OCI-LY7 (cell line): ENCODE measurements at regions not wholly inside any gene's neighbourhood (a gene's known extent, or its start where the extent isn't known, plus 50 kb on each side); places are given as distances from the start of the nearest gene placed in this dataset.

Source experiments
- BruUV-seq: library from RNA; stranded (reverse); fragments of 400-500 nt; replicated peaks from 2 replicates; lab custom pipeline; 2021; lab: Mats Ljungman, UMichigan
- CTCF ChIA-PET: fragments of 300-600 bp; sonication (Branson Sonifier 250); formaldehyde crosslinking; loops from one replicate; lab custom pipeline; 2022; ENCODE audit warnings: antibody characterized with exemption; ENCODE audit not compliant: unreplicated experiment; lab: Charles Lee
- POLR2A ChIA-PET: fragments of 300-600 bp; sonication (Branson Sonifier 250); formaldehyde crosslinking; loops from one replicate; lab custom pipeline; 2022; ENCODE audit warnings: antibody characterized with exemption; lab: Charles Lee
- DNase-seq: peaks from one replicate; pipeline ENCODE4 v3.0.0-alpha.2; 2015; ENCODE audit warnings: low spot score
- H2AFZ ChIP-seq: fragments of 200-600 bp; sonication (generic), shearing (Covaris generic); 2 replicates; pipeline ENCODE4 v1.6.1; 2014; ENCODE audit warnings: mild to moderate bottlenecking, antibody characterized with exemption, low read length, moderate library complexity
- H3K27ac ChIP-seq: fragments of 200-600 bp; sonication (generic); 2 replicates; pipeline ENCODE4 v1.5.1; 2014; ENCODE audit warnings: mixed run types, low read depth, mild to moderate bottlenecking, moderate library complexity, low read length, inconsistent platforms; ENCODE audit not compliant: poor library complexity, severe bottlenecking
- H3K36me3 ChIP-seq: fragments of 200-600 bp; sonication (generic); 2 replicates; pipeline ENCODE4 v1.6.1; 2014; ENCODE audit warnings: mild to moderate bottlenecking, antibody characterized with exemption, low read length, moderate library complexity, mixed read lengths; ENCODE audit not compliant: insufficient read depth
- H3K4me1 ChIP-seq: fragments of 200-600 bp; sonication (generic); 2 replicates; pipeline ENCODE4 v1.5.1; 2014; ENCODE audit warnings: mild to moderate bottlenecking, low read length; ENCODE audit not compliant: insufficient read depth, poor library complexity, severe bottlenecking
- H3K4me2 ChIP-seq: fragments of 200-600 bp; sonication (generic); 2 replicates; pipeline ENCODE4 v1.6.1; 2014; ENCODE audit warnings: mild to moderate bottlenecking, low read length
- H3K4me3 ChIP-seq: fragments of 200-600 bp; sonication (generic); 2 replicates; pipeline ENCODE4 v1.5.1; 2014; ENCODE audit warnings: mild to moderate bottlenecking, low read depth, low read length; ENCODE audit not compliant: poor library complexity, severe bottlenecking
- H3K79me2 ChIP-seq: fragments of 200-600 bp; sonication (generic); 2 replicates; pipeline ENCODE4 v1.6.1; 2016; ENCODE audit warnings: low read depth, mild to moderate bottlenecking, low read length, moderate library complexity, mixed read lengths; ENCODE audit not compliant: insufficient read depth
- H3K9me2 ChIP-seq: fragments of 200-600 bp; sonication (generic); 2 replicates; pipeline ENCODE4 v1.6.1; 2016; ENCODE audit warnings: mild to moderate bottlenecking, low read length, mixed read lengths; ENCODE audit not compliant: insufficient read depth
- H3K9me3 ChIP-seq: fragments of 200-600 bp; sonication (generic); 2 replicates; pipeline ENCODE4 v1.6.1; 2014; ENCODE audit warnings: mild to moderate bottlenecking, mixed run types, low read length, mixed read lengths
- H4K20me1 ChIP-seq: fragments of 200-600 bp; sonication (generic); 2 replicates; pipeline ENCODE4 v1.6.1; 2014; ENCODE audit warnings: mild to moderate bottlenecking, antibody characterized with exemption, low read length, moderate library complexity, mixed read lengths; ENCODE audit not compliant: insufficient read depth
- EZH2phosphoT487 ChIP-seq: fragments of 200-600 bp; sonication (generic); IDR thresholded peaks from 2 replicates; pipeline ENCODE4 v1.6.1; 2018; ENCODE audit warnings: low read depth, borderline replicate concordance, mild to moderate bottlenecking, mixed run types, antibody characterized with exemption, low read length, moderate library complexity, mixed read lengths
- intact Hi-C: fragments of 100-400 bp; cut with micrococcal nuclease; formaldehyde crosslinking; loops from one replicate; pipeline ENCODE4 v1.10.0; 2022; ENCODE audit not compliant: unreplicated experiment
- TF ChIP-seq, protein P1 (sequence below): fragments of 200-600 bp; sonication (generic); conservative IDR thresholded peaks from 2 replicates; pipeline ENCODE4 v1.5.1; 2014; ENCODE audit warnings: mild to moderate bottlenecking, antibody characterized with exemption, low read length, moderate library complexity, mixed read lengths

DNA sequence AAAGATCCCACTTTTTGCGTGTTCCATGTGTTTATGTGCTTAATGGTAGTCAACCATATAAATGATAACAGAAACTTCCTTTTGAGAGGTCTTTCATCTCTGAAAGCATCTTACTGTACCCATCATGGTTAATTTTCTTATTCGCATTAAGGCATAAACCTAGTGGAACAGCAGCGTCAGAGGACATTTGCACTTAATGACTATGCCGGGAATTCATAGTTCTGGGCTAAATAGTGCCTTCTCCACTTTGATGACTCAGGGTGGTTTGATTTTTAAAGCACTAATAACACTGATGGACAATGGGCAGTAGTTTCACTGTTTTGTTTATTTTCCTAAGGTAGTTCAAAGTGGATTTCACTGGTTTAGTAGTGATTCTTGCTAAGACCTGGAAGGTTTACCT, 455.3 kb downstream of the DIPK2A start:
- no peak for TF ChIP-seq EZH2phosphoT487
- TF ChIP-seq, protein P1, sequence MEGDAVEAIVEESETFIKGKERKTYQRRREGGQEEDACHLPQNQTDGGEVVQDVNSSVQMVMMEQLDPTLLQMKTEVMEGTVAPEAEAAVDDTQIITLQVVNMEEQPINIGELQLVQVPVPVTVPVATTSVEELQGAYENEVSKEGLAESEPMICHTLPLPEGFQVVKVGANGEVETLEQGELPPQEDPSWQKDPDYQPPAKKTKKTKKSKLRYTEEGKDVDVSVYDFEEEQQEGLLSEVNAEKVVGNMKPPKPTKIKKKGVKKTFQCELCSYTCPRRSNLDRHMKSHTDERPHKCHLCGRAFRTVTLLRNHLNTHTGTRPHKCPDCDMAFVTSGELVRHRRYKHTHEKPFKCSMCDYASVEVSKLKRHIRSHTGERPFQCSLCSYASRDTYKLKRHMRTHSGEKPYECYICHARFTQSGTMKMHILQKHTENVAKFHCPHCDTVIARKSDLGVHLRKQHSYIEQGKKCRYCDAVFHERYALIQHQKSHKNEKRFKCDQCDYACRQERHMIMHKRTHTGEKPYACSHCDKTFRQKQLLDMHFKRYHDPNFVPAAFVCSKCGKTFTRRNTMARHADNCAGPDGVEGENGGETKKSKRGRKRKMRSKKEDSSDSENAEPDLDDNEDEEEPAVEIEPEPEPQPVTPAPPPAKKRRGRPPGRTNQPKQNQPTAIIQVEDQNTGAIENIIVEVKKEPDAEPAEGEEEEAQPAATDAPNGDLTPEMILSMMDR: no peak
- intact Hi-C loops: no loop called here
- no peak overlapping the region for H3K27ac ChIP-seq
- no TSS peak for BruUV-seq
- no peak overlapping the region for H2AFZ ChIP-seq
- DNase-seq: no peak
- H3K9me2 ChIP-seq: no peaks in the 10 kb centered on the region
- no peaks in the 10 kb centered on the region for H4K20me1 ChIP-seq
- H3K4me2 ChIP-seq: no peak overlapping the region
- H3K9me3 ChIP-seq: no peaks in the 10 kb centered on the region
- POLR2A ChIA-PET: no interaction called here
- CTCF ChIA-PET: no interaction called here
- no peaks in the 10 kb centered on the region for H3K4me1 ChIP-seq
- H3K4me3 ChIP-seq: no peak overlapping the region
- H3K79me2 ChIP-seq: no peaks in the 10 kb centered on the region
- no peaks in the 10 kb centered on the region for H3K36me3 ChIP-seq

DNA sequence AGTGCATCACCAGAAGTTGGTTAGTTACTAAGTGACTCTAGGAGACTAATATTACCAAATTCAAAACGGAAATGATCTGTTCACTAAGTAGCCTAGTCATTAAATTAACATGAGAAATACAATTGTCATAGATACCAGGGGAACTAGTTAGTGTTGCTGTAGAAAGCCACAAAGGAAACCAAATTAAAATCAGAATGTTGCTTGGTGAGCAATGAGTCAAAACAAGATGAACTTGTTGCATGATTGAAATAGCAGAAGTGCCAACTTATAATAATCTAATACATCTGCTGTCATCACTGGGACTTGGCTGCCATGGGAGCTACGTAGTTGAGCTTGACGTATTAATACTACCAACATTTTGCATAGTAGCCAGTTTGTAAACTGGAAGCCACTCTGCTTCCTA, 458.1 kb downstream of the DIPK2A start:
- H4K20me1 ChIP-seq: no peaks in the 10 kb centered on the region
- TF ChIP-seq EZH2phosphoT487: no peak
- TF ChIP-seq, protein P1: no peak
- intact Hi-C loops: no loop called here
- H3K9me2 ChIP-seq: no peaks in the 10 kb centered on the region
- no peaks in the 10 kb centered on the region for H3K79me2 ChIP-seq
- ChIA-PET CTCF (no interaction called here), POLR2A (no interaction called here)
- no peak overlapping the region for H2AFZ ChIP-seq
- H3K27ac ChIP-seq: no peak overlapping the region
- no peak overlapping the region for H3K4me3 ChIP-seq
- no peaks in the 10 kb centered on the region for H3K36me3 ChIP-seq
- H3K4me2 ChIP-seq: no peak overlapping the region
- H3K9me3 ChIP-seq: no peaks in the 10 kb centered on the region
- H3K4me1 ChIP-seq: no peaks in the 10 kb centered on the region
- no TSS peak for BruUV-seq
- DNase-seq: no peak

DNA sequence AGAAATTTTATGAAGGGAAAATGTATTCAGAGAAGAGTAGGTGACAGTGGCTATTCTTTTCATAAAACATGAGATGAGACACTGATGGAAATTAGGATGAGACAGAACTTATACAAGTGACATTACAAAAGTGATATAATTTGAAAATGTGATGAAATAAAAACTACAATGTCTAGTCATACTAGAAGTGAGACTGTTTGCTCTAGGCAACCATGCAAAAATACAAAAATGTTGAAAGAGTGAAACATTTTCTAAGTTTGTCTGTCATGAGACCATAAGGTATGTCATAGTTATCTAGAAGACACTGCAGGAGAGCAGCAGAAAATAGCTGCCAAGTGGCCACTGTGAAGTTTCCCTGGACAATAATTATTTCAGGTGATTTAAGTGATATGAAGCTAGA, 459.5 kb downstream of the DIPK2A start:
- no peak overlapping the region for H3K27ac ChIP-seq
- no TSS peak for BruUV-seq
- no peaks in the 10 kb centered on the region for H3K4me1 ChIP-seq
- intact Hi-C loops: no loop called here
- H3K9me2 ChIP-seq: no peaks in the 10 kb centered on the region
- DNase-seq: no peak
- POLR2A ChIA-PET: interaction anchor here (0.6 to 1.1 kb wide), 2 partner anchors 22 to 1707 kb away, joined by 3 to 4 read pairs; no protein-coding TSS in a partner anchor
- H3K79me2 ChIP-seq: no peaks in the 10 kb centered on the region
- H2AFZ ChIP-seq: no peak overlapping the region
- TF ChIP-seq, protein P1: no peak
- TF ChIP-seq EZH2phosphoT487: no peak
- no peak overlapping the region for H3K4me2 ChIP-seq
- CTCF ChIA-PET: no interaction called here
- H3K9me3 ChIP-seq: no peaks in the 10 kb centered on the region
- H3K36me3 ChIP-seq: no peaks in the 10 kb centered on the region
- H4K20me1 ChIP-seq: no peaks in the 10 kb centered on the region
- H3K4me3 ChIP-seq: no peak overlapping the region
